Gastrocnemius medialis (tissue), 4 donors: ENCODE measurements at regions not wholly inside any gene's neighbourhood (a gene's known extent, or its start where the extent isn't known, plus 50 kb on each side); places are given as distances from the start of the nearest gene placed in this dataset.

Experiments used
- CTCF ChIP-seq, 5 experiments: fragments of 450-650 bp in 3 of 5; fragments of 200-600 bp in 2 of 5; sonication (generic) in 2 of 5; IDR thresholded peaks in 4 of 5; conservative IDR thresholded peaks in 1 of 5; 1 replicate in 4 of 5; 2 replicates in 1 of 5; pipeline ENCODE4 v1.5.1; 2016 to 2019; ENCODE audit warnings: antibody characterized with exemption in 5 of 5, mild to moderate bottlenecking in 3 of 5, moderate library complexity in 3 of 5
- POLR2A ChIP-seq, 2 donors: fragments of 450-650 bp; IDR thresholded peaks; one replicate each; pipeline ENCODE4 v1.6.1; 2017; ENCODE audit warnings: antibody characterized with exemption in 2 of 2, mild to moderate bottlenecking in 2 of 2, moderate library complexity in 2 of 2

GRCh38 chr12:72889791-72890190 lies 617.6 kb downstream of the TRHDE start:
- no peak for TF ChIP-seq CTCF (IDR thresholded peaks at IDR 0.05 in 4 of 5, conservative IDR thresholded peaks at IDR 0.05 in 1 of 5)
- no peak for TF ChIP-seq POLR2A (IDR thresholded peaks at IDR 0.05)
